HEK293 (cell line): ENCODE measurements at regions not wholly inside any gene's neighbourhood (a gene's known extent, or its start where the extent isn't known, plus 50 kb on each side); places are given as distances from the start of the nearest gene placed in this dataset.

Experiments used
- CTCF ChIA-PET: fragments of 350-600 bp; formaldehyde crosslinking; extraction: SDS; loops from one replicate; lab custom pipeline; 2021; ENCODE audit warnings: antibody characterized with exemption; lab: Yijun Ruan, JAX
- POLR2A ChIA-PET: fragments of 300-600 bp; formaldehyde crosslinking; extraction: SDS; loops from one replicate; lab custom pipeline; 2020; ENCODE audit warnings: antibody characterized with exemption, inconsistent platforms; lab: Yijun Ruan, JAX
- H3K27ac ChIP-seq: fragments of 200-500 bp; sonication (Bioruptor generic); 2 replicates; pipeline ENCODE4 v1.5.1; 2014; ENCODE audit warnings: low read depth, low read length, control low read depth, inconsistent platforms; ENCODE audit errors: extremely low read depth
- H3K36me3 ChIP-seq, 2 experiments: fragments of 200-500 bp in 1 of 2; sonication (Bioruptor generic) in 1 of 2; 1 replicate in 1 of 2; 2 replicates in 1 of 2; pipeline ENCODE4 v1.5.1; 2014 to 2017; ENCODE audit warnings: inconsistent platforms in 2 of 2, low read length in 2 of 2; ENCODE audit not compliant: control insufficient read depth in 2 of 2, insufficient read depth in 1 of 2
- H3K4me1 ChIP-seq: fragments of 200-500 bp; sonication (Bioruptor generic); 2 replicates; pipeline ENCODE4 v1.5.1; 2014; ENCODE audit warnings: mild to moderate bottlenecking, low read length, inconsistent platforms; ENCODE audit not compliant: control insufficient read depth, insufficient read depth
- H3K4me3 ChIP-seq: 2 replicates; pipeline ENCODE4 v1.5.1; 2011; ENCODE audit warnings: low read depth, mild to moderate bottlenecking, control low read depth, low read length, moderate library complexity
- H3K9me3 ChIP-seq: fragments of 200-500 bp; sonication (Bioruptor generic); 2 replicates; pipeline ENCODE4 v1.5.1; 2014; ENCODE audit warnings: low read depth, low read length, inconsistent platforms; ENCODE audit not compliant: control insufficient read depth, insufficient read depth
- GLI2 ChIP-seq: fragments of 450-650 bp; formaldehyde crosslinking; IDR thresholded peaks from 2 replicates; pipeline ENCODE4; 2017; ENCODE audit warnings: missing biosample characterization, missing genetic modification characterization, low read depth, borderline replicate concordance
- ZNF16 ChIP-seq: fragments of 450-650 bp; formaldehyde crosslinking; IDR thresholded peaks from 2 replicates; pipeline ENCODE4 v1.5.1; 2016; ENCODE audit warnings: low read depth, missing biosample characterization, missing genetic modification characterization
- ZNF335 ChIP-seq: fragments of 450-650 bp; formaldehyde crosslinking; conservative IDR thresholded peaks from 2 replicates; pipeline ENCODE4 v1.5.1; 2016; ENCODE audit warnings: missing biosample characterization, missing genetic modification characterization
- ZNF350 ChIP-seq: fragments of 450-650 bp; formaldehyde crosslinking; IDR thresholded peaks from 2 replicates; pipeline ENCODE4 v1.5.0; 2017; ENCODE audit warnings: missing biosample characterization, mild to moderate bottlenecking, missing genetic modification characterization
- ZNF37A ChIP-seq: fragments of 450-650 bp; IDR thresholded peaks from 2 replicates; pipeline ENCODE4 v1.5.1; 2018; ENCODE audit warnings: missing biosample characterization, missing genetic modification characterization
- TF ChIP-seq, protein P1 (sequence below): fragments of 450-650 bp; formaldehyde crosslinking; conservative IDR thresholded peaks from 2 replicates; pipeline ENCODE4 v1.5.1; 2016; ENCODE audit warnings: low read depth, missing biosample characterization, missing genetic modification characterization
- TF ChIP-seq, protein P2 (sequence below): IDR thresholded peaks from 2 replicates; pipeline ENCODE4 v1.6.1; 2011; ENCODE audit warnings: mild to moderate bottlenecking, low read depth, low read length, borderline replicate concordance
- TF ChIP-seq, protein P3 (sequence below): fragments of 450-650 bp; formaldehyde crosslinking; IDR thresholded peaks from 2 replicates; pipeline ENCODE4 v1.5.1; 2017; ENCODE audit warnings: missing biosample characterization, missing genetic modification characterization
- TF ChIP-seq, protein P4 (sequence below): fragments of 450-650 bp; formaldehyde crosslinking; optimal IDR thresholded peaks from 2 replicates; pipeline ENCODE3; 2016; ENCODE audit warnings: missing biosample characterization, mild to moderate bottlenecking, missing genetic modification characterization
- TF ChIP-seq, protein P5 (sequence below): fragments of 450-650 bp; formaldehyde crosslinking; IDR thresholded peaks from 2 replicates; pipeline ENCODE4 v1.5.1; 2017; ENCODE audit warnings: missing biosample characterization, missing genetic modification characterization
- TF ChIP-seq, protein P6 (sequence below): fragments of 450-650 bp; formaldehyde crosslinking; IDR thresholded peaks from 2 replicates; pipeline ENCODE4 v1.5.1; 2017; ENCODE audit warnings: missing biosample characterization, mild to moderate bottlenecking, missing genetic modification characterization, moderate library complexity
- TF ChIP-seq, protein P7 (sequence below): fragments of 450-650 bp; formaldehyde crosslinking; IDR thresholded peaks from 2 replicates; pipeline ENCODE4 v1.5.1; 2017; ENCODE audit warnings: missing biosample characterization, missing genetic modification characterization
- TF ChIP-seq, protein P8 (sequence below): fragments of 450-650 bp; formaldehyde crosslinking; IDR thresholded peaks from 2 replicates; pipeline ENCODE4 v1.5.1; 2016; ENCODE audit warnings: missing biosample characterization, missing genetic modification characterization, low read depth

DNA sequence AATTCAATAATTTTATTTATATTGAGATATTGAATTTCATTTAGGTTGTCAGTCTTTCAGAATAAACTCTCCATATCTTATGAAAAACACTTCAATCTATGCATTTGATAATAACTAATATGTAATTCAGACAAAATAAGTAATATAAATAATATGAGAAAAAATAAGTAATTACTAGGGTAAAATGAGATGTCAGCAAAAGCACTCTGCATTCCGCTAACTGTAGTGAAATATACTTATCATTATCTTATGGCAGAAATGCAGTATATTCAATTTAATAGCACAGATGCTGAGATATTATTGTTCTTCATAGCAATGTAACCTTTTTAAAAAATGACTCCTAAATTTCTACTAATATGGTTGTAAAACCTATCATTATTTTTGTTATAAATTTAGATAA, 606.2 kb upstream of the VRK2 start:
- POLR2A ChIA-PET, result no interaction called here
- H3K27ac ChIP-seq, result no peak overlapping the region
- TF ChIP-seq, protein P1, sequence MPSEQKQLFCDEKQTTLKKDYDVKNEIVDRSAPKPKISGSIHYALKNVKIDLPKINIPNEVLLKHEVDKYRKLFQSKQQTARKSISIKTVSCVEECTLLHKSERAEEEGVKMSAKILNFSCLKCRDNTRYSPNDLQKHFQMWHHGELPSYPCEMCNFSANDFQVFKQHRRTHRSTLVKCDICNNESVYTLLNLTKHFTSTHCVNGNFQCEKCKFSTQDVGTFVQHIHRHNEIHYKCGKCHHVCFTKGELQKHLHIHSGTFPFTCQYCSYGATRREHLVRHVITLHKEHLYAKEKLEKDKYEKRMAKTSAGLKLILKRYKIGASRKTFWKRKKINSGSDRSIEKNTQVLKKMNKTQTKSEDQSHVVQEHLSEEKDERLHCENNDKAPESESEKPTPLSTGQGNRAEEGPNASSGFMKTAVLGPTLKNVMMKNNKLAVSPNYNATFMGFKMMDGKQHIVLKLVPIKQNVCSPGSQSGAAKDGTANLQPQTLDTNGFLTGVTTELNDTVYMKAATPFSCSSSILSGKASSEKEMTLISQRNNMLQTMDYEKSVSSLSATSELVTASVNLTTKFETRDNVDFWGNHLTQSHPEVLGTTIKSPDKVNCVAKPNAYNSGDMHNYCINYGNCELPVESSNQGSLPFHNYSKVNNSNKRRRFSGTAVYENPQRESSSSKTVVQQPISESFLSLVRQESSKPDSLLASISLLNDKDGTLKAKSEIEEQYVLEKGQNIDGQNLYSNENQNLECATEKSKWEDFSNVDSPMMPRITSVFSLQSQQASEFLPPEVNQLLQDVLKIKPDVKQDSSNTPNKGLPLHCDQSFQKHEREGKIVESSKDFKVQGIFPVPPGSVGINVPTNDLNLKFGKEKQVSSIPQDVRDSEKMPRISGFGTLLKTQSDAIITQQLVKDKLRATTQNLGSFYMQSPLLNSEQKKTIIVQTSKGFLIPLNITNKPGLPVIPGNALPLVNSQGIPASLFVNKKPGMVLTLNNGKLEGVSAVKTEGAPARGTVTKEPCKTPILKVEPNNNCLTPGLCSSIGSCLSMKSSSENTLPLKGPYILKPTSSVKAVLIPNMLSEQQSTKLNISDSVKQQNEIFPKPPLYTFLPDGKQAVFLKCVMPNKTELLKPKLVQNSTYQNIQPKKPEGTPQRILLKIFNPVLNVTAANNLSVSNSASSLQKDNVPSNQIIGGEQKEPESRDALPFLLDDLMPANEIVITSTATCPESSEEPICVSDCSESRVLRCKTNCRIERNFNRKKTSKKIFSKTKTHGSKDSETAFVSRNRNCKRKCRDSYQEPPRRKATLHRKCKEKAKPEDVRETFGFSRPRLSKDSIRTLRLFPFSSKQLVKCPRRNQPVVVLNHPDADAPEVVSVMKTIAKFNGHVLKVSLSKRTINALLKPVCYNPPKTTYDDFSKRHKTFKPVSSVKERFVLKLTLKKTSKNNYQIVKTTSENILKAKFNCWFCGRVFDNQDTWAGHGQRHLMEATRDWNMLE (tag by site-specific recombination), result no peak
- no peak for TF ChIP-seq ZNF350 (tag by site-specific recombination)
- H3K9me3 ChIP-seq, result no peaks in the 10 kb centered on the region
- H3K36me3 ChIP-seq, result no peaks in the 10 kb centered on the region
- CTCF ChIA-PET, result no interaction called here
- H3K4me3 ChIP-seq, result no peak overlapping the region
- no peaks in the 10 kb centered on the region for H3K4me1 ChIP-seq

DNA sequence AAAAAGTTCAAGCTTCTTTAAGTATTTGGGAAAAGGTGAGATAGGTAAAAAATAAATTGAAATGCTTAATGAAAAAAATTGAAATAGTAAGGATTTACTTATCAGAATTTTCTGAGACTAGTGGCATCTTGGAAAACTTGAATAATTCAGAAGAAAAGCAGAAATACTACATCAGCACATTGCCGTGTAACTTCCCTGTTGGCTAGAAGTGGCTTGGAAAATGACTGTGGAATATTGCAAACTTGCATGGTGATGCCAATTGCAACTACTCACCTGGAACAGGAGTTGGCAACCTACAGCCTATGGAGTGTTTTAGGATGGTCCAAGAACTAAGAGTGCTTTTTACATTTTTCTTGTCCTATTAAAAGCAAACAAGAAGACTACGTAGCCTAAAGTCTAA, 603.5 kb upstream of the VRK2 start:
- H3K4me1 ChIP-seq, result no peaks in the 10 kb centered on the region
- no peaks in the 10 kb centered on the region for H3K36me3 ChIP-seq
- H3K27ac ChIP-seq, result no peak overlapping the region
- H3K9me3 ChIP-seq, result no peaks in the 10 kb centered on the region; the same call in 1 of the 2 replicates
- ChIA-PET POLR2A (interaction anchor here (0.7 kb wide), 1 partner anchor 34 kb away, joined by 3 read pairs; no protein-coding TSS in a partner anchor), CTCF (no interaction called here)
- no peak overlapping the region for H3K4me3 ChIP-seq
- TF ChIP-seq, protein P2, sequence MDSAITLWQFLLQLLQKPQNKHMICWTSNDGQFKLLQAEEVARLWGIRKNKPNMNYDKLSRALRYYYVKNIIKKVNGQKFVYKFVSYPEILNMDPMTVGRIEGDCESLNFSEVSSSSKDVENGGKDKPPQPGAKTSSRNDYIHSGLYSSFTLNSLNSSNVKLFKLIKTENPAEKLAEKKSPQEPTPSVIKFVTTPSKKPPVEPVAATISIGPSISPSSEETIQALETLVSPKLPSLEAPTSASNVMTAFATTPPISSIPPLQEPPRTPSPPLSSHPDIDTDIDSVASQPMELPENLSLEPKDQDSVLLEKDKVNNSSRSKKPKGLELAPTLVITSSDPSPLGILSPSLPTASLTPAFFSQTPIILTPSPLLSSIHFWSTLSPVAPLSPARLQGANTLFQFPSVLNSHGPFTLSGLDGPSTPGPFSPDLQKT, result no peak
- TF ChIP-seq, protein P3, sequence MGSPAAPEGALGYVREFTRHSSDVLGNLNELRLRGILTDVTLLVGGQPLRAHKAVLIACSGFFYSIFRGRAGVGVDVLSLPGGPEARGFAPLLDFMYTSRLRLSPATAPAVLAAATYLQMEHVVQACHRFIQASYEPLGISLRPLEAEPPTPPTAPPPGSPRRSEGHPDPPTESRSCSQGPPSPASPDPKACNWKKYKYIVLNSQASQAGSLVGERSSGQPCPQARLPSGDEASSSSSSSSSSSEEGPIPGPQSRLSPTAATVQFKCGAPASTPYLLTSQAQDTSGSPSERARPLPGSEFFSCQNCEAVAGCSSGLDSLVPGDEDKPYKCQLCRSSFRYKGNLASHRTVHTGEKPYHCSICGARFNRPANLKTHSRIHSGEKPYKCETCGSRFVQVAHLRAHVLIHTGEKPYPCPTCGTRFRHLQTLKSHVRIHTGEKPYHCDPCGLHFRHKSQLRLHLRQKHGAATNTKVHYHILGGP, result no peak

DNA sequence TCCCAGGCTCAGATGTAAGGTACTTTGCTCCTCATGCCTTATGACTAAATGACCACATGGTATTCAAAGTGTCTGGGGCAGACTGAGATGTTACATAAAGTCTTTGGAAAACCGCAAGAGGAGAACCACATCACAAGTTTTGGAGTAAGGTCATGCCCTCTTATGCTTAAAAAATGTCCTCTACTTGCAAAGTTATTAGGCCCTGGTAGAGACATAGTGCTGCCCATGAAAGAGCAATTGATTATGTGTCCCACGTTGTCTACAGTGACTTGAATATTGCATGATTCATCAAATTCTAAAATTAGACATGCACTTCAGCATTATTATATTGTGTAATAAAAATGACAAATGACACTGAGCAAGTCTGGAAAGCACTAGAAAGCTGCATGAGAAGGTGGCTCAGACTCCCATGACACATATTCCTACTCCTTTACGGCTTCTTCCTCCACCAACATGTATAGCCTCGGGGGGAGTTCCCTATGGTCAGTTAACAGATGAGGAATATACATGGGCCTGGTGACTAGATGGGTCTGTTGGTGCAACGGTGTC, 602.6 kb upstream of the VRK2 start:
- Histone ChIP-seq H3K9me3 (no peaks in the 10 kb centered on the region; the same call in 1 of the 2 replicates), H3K27ac (no peak overlapping the region), H3K4me1 (no peaks in the 10 kb centered on the region), H3K4me3 (no peak overlapping the region), H3K36me3 (no peaks in the 10 kb centered on the region)
- ChIA-PET CTCF (no interaction called here), POLR2A (no interaction called here)
- TF ChIP-seq, protein P4, sequence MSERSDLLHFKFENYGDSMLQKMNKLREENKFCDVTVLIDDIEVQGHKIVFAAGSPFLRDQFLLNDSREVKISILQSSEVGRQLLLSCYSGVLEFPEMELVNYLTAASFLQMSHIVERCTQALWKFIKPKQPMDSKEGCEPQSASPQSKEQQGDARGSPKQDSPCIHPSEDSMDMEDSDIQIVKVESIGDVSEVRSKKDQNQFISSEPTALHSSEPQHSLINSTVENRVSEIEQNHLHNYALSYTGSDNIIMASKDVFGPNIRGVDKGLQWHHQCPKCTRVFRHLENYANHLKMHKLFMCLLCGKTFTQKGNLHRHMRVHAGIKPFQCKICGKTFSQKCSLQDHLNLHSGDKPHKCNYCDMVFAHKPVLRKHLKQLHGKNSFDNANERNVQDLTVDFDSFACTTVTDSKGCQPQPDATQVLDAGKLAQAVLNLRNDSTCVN (tag by site-specific recombination), result no peak
- TF ChIP-seq, protein P5, sequence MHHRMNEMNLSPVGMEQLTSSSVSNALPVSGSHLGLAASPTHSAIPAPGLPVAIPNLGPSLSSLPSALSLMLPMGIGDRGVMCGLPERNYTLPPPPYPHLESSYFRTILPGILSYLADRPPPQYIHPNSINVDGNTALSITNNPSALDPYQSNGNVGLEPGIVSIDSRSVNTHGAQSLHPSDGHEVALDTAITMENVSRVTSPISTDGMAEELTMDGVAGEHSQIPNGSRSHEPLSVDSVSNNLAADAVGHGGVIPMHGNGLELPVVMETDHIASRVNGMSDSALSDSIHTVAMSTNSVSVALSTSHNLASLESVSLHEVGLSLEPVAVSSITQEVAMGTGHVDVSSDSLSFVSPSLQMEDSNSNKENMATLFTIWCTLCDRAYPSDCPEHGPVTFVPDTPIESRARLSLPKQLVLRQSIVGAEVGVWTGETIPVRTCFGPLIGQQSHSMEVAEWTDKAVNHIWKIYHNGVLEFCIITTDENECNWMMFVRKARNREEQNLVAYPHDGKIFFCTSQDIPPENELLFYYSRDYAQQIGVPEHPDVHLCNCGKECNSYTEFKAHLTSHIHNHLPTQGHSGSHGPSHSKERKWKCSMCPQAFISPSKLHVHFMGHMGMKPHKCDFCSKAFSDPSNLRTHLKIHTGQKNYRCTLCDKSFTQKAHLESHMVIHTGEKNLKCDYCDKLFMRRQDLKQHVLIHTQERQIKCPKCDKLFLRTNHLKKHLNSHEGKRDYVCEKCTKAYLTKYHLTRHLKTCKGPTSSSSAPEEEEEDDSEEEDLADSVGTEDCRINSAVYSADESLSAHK (tag by site-specific recombination), result no peak
- TF ChIP-seq, protein P6, sequence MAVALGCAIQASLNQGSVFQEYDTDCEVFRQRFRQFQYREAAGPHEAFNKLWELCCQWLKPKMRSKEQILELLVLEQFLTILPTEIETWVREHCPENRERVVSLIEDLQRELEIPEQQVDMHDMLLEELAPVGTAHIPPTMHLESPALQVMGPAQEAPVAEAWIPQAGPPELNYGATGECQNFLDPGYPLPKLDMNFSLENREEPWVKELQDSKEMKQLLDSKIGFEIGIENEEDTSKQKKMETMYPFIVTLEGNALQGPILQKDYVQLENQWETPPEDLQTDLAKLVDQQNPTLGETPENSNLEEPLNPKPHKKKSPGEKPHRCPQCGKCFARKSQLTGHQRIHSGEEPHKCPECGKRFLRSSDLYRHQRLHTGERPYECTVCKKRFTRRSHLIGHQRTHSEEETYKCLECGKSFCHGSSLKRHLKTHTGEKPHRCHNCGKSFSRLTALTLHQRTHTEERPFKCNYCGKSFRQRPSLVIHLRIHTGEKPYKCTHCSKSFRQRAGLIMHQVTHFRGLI (tag by site-specific recombination), result no peak
- TF ChIP-seq ZNF16 (tag by site-specific recombination) (no peak), GLI2 (tag by site-specific recombination) (no peak), ZNF37A (tag by site-specific recombination) (no peak), ZNF335 (tag by site-specific recombination) (no peak)
- TF ChIP-seq, protein P7, sequence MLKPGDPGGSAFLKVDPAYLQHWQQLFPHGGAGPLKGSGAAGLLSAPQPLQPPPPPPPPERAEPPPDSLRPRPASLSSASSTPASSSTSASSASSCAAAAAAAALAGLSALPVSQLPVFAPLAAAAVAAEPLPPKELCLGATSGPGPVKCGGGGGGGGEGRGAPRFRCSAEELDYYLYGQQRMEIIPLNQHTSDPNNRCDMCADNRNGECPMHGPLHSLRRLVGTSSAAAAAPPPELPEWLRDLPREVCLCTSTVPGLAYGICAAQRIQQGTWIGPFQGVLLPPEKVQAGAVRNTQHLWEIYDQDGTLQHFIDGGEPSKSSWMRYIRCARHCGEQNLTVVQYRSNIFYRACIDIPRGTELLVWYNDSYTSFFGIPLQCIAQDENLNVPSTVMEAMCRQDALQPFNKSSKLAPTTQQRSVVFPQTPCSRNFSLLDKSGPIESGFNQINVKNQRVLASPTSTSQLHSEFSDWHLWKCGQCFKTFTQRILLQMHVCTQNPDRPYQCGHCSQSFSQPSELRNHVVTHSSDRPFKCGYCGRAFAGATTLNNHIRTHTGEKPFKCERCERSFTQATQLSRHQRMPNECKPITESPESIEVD (tag by site-specific recombination), result no peak
- TF ChIP-seq, protein P8, sequence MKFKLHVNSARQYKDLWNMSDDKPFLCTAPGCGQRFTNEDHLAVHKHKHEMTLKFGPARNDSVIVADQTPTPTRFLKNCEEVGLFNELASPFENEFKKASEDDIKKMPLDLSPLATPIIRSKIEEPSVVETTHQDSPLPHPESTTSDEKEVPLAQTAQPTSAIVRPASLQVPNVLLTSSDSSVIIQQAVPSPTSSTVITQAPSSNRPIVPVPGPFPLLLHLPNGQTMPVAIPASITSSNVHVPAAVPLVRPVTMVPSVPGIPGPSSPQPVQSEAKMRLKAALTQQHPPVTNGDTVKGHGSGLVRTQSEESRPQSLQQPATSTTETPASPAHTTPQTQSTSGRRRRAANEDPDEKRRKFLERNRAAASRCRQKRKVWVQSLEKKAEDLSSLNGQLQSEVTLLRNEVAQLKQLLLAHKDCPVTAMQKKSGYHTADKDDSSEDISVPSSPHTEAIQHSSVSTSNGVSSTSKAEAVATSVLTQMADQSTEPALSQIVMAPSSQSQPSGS (tag by site-specific recombination), result no peak
